WI38 (cell line): ENCODE measurements at regions not wholly inside any gene's neighbourhood (a gene's known extent, or its start where the extent isn't known, plus 50 kb on each side); places are given as distances from the start of the nearest gene placed in this dataset.

Source experiments
- H3K4me3 ChIP-seq: 2 replicates; pipeline ENCODE4 v1.5.1; 2011; ENCODE audit warnings: low read depth, mild to moderate bottlenecking, control low read depth, low read length
- CTCF ChIP-seq: IDR thresholded peaks from 2 replicates; pipeline ENCODE4 v1.5.1; 2012; ENCODE audit warnings: low read depth, mild to moderate bottlenecking, control low read depth, low read length

GRCh38 chr18:41624460-41624859 lies 330.6 kb upstream of the PIK3C3 start:
- TF ChIP-seq CTCF: no peak
- no peak overlapping the region for H3K4me3 ChIP-seq

- no peak overlapping the region for H3K4me3 ChIP-seq
- no peak for TF ChIP-seq CTCF
These were observed 333.9 kb upstream of the PIK3C3 start for GRCh38 chr18:41621177-41621576.

- no peak overlapping the region for H3K4me3 ChIP-seq
- no peak for TF ChIP-seq CTCF
These were observed 336.9 kb upstream of the PIK3C3 start for GRCh38 chr18:41618147-41618546.

- H3K4me3 ChIP-seq: no peak overlapping the region
- TF ChIP-seq CTCF: no peak
These were observed 337.4 kb upstream of the PIK3C3 start for GRCh38 chr18:41617647-41618046.

GRCh38 chr18:41613003-41613609 lies 341.9 kb upstream of the PIK3C3 start:
- no peak for TF ChIP-seq CTCF
- no peak overlapping the region for H3K4me3 ChIP-seq

- TF ChIP-seq CTCF: no peak
- H3K4me3 ChIP-seq: no peak overlapping the region
These were observed 350.1 kb upstream of the PIK3C3 start for GRCh38 chr18:41604964-41605363.

- no peak overlapping the region for H3K4me3 ChIP-seq
- no peak for TF ChIP-seq CTCF
These were observed 353.0 kb upstream of the PIK3C3 start for GRCh38 chr18:41602034-41602433.
